IPS-NIHi11 (cell line): ENCODE measurements at regions not wholly inside any gene's neighbourhood (a gene's known extent, or its start where the extent isn't known, plus 50 kb on each side); places are given as distances from the start of the nearest gene placed in this dataset.
A peak's percentile ranks its signal among the peaks of the same experiment; 100 is the strongest.

Experiments
- DNase-seq: peaks from one replicate; pipeline ENCODE4 v3.0.0; 2012; ENCODE audit warnings: mixed read lengths, low spot score

DNA sequence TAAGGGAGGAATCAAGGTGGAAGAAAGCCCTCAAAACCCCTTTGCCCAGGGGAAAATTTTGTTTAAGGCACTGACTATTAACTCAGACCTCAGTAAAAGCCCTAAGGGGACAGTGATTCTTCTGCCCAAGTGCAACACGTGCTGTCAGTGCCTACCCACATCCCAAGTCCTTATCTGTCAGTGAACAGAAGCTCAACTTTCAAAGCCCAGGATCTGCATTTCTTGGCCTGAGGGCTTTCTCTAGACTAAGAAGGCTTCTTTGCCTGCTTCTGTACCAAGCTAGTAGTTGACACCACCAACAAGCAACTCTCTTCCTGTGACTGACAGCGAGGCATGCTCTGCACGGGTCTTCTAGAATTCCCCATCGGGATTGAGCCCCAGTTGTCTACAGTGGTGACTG is 416.0 kb upstream of the SPTLC3 start:
- no peak for DNase-seq

DNA sequence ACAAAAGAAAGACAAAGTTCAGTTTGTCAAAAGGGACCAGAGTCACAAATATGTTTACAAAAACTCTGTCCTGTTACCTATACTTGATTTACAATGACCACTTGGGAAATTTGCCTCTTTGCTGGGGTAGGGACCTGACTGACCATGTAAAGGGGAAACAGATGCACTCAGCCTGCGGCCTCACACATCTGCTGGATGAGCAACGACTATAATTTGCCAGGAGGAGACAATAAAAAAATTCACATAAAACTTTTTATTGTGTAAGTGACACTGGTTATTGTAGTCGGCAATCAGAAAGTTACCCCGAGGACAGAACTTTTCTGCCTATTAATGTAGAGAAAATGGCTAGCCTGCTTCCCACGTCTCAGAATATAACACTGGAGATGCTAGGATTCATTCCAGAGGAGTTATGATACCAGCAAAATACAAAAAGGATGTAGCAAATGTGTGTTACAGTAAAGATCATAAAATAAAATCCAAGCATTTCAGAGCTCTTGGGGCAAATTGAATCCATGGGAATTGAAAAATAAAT is 415.4 kb upstream of the SPTLC3 start:
- DNase-seq: no peak

DNA sequence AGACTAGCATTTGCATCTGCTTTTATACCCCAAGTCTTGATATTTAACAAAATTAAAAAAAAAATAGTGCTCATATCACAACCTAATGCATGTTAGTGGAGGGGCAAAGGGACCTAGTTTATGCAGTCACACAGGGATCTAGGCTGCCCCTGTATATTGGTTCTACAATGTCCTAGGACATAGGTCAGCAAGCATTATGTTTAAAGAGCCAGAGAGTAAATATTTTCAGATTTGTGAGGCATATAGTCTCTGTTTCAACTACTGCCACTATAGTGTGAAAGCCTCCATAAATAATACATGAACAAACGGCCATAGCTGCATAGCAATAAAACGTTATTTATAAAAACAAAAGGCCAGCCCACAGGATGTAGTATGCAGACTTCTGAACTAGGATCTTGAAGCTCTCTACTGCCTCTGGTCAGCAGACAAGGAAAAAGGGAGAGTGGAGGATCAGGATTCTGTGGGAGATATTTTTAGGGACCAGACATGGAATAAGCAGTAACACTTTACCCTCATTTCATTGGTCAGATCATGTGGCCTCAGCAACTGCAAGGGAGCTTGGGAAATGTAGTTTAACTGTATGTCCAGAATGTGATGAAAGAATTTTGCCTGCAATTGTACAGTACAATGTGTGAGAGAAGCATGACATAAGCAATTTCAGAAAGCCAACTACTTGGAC is 414.2 kb upstream of the SPTLC3 start:
- DNase-seq: peak; percentile 42

DNA sequence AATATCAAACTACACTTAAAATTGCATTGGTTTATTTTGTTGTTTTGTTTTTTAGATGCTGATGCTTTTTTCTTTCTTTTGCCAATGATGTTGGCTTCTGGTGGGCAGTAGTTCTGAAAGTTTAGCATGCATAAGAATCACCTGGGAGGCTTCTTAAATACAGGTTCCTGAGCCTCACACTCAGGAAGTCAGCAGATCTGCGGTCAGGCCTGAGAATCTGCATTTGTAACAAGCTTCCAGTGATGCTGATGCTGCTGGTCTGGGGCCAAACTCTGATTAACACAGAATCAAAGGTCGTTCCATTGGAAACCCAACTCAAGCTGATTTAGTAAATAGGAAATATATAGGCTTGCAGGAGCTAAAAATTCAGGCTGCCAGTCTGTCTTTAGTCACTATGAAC is 412.9 kb upstream of the SPTLC3 start:
- no peak for DNase-seq

DNA sequence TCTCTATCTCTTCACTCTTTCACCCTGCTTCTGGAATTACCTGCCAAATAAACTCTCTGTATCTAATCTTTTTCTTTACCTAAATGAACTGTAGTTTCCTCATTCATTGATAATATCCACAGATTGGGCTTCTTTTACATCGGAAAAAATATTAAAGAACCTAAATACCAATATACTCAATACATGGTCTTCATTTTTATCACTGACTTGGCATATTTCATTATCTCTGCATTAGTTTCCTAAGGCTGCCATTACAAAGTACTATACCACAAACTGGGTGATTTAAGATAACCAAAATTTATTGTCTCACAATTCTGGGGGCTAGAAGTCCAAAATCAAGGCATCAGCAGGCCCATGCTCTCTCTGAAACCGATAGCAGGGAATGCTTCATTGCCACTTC is 411.9 kb upstream of the SPTLC3 start:
- no peak for DNase-seq

DNA sequence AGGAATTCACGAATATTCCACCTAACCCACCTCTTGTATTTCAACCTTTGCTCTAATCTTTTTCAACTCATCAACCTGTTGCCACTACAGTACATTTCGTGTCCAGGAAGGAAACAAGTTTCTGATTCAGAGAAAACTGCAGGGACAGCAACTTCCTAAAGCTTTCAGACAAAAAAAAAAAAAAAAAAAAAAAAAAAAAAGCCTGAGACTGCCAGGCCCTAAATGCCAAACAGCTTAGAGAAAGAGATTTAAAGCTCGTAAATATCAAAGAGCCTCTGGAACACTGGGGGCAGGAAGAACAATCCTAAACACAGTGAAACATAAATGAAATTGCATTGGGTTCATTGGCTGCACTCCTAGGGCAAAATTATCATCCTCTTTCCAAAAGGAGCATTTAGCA is 411.2 kb upstream of the SPTLC3 start:
- no peak for DNase-seq

DNA sequence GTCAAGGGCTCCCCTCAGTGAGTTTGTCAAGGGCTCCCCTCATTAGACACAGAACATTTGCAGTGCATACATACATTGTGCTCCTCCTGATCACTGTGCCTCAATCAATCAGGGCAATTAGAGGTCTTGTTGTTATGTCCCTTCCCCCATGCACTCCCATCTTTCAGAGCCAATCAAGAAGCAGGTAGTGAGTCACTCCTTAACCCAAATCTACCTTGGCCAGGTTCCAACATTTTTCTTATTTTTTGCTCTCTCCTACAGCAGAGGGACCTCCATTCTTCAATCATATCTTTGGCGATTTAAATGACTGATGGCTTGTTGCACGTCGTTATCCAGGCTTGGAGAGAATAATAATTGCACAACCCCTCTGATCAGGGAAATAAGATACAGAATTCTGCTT is 409.9 kb upstream of the SPTLC3 start:
- no peak for DNase-seq

DNA sequence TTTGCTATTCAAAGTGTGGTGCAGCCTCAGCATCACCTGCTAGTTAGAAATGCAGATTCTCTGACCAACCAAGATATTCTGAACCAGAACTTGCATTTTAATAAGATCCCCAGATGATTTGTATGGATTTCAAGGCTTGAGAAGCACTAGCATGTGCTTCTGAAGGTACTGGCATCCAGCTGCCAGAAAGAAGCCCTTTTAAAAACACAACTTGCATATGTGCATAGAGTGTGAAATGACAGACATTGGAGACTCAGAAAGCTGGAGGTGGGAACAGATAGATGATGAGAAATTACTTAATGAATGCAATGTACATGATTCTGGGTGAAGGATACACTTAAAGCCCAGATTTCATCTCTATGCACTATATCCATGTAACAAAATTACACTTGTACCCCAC is 409.3 kb upstream of the SPTLC3 start:
- DNase-seq: no peak

DNA sequence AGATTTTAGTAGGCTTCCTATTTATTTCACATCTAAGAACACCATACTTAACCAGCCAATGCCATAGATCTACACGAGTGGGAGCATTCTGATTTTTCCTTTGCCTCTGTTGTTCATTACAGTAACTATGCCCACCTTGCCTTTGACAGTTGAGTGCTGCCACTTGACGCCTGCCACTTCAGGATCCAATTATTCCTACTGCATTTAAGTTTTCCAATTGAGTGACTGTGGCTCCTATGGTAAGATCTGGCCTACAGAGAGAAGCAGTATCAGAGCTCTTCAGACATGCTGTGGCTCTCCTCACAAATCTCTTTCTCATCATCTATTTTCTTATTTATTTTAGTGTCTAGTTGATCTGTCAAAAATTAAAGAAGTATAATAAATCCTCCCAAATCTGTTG is 403.0 kb upstream of the SPTLC3 start:
- DNase-seq: no peak

DNA sequence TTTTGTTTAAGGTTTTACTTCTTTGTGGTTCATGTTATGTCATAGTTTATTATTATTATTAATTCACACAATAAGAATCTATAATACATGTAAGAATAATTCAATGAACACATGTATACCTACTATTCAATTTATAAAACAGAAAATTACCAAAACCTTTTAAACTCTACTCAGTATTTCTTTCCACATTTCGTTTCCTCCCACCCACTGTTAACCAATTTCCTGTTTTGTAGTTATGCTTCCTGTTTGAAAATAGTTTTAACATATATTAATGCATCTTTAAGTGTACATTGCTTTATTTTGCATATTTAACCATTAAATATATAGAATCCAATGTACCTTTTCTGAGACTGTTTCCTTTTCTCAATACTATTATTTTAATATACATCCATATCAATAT is 397.9 kb upstream of the SPTLC3 start:
- no peak for DNase-seq

DNA sequence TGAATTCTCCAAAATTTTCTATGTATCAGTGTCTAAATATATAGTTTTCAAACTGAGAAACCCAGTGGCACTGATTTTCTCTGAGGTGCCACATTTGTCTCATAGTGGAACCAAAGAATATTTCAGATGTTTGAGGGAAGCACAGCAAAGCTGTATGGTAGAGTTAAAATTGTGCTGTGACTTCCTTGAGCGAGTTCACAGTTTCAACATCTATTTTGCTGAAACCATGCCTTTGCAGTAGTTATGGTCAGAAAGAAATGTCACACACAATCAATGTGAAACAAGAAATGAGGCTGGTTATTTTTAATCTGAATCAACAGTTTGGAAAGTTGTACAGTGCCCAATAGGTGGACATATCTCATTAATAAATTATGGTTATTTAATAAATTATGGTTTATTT is 394.0 kb upstream of the SPTLC3 start:
- DNase-seq: no peak

DNA sequence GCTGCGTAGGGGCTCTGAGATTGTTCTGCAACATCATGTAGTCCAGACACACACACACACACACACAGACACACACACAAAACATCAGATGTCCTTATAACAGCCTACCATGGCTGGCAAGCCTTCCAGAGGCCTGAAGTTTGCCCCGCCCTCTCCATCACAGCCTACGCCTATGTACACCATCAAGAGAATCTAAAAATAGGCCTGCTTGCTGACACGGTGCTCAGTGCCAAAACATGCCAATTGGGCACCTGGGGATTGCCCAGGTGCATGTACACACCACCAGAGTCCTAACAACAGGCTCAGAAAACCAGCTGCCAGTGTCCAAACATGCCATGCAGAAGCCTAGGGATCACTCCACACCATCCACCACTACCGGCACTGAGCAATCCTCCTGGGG is 391.7 kb upstream of the SPTLC3 start:
- no peak for DNase-seq

DNA sequence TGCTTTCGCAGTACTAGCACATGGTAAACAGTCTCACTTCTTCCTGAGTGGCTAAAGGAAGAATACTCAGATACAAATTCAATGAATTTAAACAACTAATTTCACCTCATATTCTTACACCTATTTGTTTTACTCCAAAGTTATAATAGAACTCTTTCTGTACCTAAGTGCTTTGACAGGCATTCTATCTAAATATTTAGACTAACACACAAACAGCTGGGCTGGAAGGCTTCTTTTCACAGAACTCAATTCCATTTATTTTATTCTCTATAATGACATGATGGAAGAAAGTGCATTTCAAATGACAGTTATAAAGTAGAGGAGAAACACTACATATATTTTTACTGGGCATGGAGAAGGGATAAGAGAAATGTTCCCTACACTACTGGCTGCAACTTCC is 384.9 kb upstream of the SPTLC3 start:
- DNase-seq: no peak

DNA sequence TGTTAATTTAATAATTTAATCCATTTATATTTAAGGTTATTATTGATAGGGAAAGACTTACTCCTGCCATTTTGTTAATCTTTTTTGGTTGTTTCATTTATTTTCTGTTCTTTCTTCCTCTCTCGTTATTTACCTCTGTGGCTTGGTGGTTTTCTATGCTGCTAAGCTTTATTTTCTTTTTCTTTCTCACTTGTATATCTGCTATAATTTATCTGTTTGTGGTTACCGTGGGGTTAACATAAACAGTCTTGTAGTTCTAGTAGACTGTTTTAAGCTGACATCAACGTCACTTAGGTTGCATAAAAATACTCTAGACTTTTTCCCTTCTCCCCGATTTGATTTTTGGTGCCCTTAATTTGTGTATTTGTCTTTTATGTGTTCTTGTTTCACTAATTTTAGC is 381.3 kb upstream of the SPTLC3 start:
- DNase-seq: no peak

DNA sequence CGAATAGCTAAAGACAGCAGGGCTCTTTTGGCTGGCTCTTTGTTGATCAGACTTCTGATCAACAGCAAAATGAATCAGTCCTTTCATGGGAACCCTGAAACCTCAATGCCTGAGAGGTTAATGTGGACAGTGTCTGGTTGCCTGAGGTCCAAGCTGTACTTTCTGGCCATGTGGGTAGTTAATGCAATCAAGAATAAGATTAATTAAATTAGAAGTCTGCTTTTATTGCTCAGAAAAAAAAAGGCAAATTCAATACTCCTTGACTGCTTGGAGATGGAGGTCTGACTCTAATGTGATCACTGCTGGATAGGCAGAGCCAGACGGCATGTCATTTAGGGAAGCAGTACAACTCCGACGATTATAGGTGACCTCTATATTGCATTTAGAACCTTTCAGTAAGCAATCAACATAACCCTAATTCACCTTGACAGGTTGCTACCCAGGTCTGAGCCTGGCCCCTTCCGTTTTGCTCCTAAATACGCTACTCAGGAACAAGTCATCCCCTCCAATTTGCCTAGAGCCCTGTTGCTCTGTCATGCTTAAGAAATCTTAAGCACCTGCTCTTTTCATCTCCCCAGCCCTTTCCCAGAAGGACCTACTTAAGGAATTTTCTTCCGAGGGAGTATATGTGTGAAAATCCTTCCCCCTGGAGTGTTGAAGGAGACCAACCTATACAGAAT is 370.0 kb upstream of the SPTLC3 start:
- no peak for DNase-seq

DNA sequence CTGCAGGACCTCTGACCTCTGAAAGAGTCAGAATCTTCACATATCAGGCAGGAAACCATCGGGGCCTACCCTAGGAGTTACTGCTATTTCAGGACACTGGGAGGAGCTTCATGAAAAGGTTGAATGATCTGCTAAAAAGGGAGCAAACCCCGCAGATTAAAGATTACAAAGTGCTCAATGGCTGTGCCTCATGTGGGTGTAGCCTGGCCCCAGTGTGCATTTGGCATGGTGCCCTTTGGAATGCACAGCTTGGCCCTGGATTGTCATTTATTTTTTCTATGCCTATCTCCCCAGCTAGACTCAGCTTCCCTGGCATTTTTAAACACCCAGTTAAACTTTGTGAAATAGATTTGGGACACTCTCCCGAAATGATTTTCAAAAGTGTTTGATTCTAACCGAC is 368.5 kb upstream of the SPTLC3 start:
- DNase-seq: no peak

DNA sequence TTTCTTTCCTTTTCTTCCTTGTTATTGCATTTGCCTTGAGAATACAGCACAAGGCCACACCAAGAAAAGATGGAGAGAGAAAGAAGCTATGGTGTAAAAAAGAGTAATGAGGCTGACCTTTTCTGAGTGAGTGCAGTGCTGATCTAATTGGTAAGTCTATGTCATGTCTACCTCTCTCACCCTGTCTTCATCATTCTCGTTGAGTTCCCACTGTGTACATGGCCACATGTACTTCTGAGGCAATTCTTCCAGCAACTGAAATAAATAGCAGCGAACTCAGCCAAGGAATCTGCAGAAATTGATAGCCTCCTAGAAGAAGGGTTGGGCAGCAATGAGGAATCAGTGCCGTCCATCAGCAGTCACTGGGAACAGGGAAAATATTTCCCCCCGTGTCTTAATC is 367.2 kb upstream of the SPTLC3 start:
- DNase-seq: no peak

DNA sequence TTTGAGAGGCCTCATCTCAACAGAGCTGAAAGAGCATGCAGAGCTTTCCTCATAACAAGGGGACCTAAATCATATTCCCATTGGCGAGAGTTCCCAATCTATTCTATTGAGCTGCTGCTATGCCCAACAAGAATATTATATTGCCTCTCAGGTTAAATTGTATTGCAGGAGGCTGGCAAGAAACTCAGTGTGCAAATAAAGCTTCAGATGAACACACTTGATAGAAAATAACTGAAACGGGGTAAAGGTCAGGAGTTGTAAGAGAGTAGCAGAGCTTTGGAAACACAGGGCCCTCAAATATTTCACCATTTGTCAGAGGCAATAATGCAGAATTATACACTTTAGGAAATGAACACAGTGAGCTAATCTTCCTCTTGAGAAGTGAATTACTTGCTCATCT is 364.3 kb upstream of the SPTLC3 start:
- no peak for DNase-seq

DNA sequence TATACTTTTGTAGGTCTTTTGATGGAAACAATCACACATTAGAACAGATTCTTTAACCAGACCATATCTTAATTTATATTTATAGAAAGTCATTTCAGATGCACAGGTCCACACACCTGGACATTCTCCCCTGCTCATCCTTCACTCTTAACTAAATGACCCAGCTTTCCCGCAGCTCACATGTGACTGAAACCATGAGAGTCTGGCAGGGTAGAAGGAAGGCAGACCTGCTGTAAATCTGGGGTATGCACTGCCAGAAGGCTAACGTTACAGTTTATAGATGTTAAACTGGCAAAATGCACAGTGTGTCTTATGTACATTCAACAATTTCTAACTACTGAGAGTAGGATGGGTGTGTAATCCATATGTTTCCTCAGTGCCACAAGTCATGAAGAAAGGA is 359.5 kb upstream of the SPTLC3 start:
- no peak for DNase-seq

DNA sequence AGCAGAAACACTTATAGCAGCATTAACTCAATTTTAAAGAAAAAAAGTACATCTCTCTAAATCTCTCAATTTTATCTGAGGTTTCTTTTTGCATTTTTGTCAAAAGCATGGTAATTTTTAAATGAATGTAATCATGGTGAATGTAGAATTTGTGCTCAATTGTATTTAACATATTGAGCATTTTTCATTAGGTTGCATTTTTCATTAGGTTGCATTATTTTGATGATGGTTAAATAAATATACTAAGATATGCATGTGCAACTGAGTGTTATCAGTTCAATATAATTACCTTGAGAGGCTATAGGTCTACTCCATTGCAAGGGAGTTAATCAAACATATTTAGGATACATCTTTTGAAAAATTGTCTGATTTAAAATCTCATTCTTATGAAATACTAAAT is 355.1 kb upstream of the SPTLC3 start:
- DNase-seq: no peak

DNA sequence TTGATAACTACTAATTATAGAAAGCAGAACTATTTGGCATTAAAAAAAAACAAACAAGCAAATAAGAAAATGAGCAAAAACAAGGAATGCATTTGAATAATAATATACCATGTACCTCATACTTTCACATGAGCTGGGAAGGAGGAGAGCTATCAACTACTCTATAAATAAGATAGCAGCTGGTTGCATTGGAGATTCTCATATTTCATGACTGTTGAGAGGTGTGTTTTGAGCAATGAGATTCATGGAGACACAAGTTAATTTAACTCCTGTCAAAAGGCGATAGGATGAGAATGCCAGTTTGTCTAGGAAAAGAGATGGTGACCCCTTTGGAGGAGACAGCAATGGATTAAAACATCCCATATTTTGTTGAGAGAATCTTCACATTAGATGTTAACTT is 348.8 kb upstream of the SPTLC3 start:
- no peak for DNase-seq

DNA sequence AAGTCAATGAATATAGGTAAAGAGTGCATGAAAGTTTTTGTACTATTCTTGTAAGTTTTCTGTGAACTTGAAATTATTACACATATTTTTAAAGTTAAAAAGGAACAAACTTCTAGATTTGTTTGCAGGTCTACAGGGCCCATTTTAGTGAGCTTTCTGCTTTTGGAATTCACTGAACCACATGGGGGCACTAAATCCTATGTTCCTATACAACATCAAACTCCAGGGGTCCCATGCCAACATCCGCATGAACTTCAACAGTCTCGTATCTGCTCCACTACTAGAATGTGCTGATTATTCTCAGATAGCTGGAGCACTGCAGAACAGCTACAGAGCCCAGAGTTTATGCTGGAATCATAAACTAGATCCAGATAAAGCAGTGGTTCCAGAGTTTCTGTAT is 347.9 kb upstream of the SPTLC3 start:
- DNase-seq: peak; percentile 51

DNA sequence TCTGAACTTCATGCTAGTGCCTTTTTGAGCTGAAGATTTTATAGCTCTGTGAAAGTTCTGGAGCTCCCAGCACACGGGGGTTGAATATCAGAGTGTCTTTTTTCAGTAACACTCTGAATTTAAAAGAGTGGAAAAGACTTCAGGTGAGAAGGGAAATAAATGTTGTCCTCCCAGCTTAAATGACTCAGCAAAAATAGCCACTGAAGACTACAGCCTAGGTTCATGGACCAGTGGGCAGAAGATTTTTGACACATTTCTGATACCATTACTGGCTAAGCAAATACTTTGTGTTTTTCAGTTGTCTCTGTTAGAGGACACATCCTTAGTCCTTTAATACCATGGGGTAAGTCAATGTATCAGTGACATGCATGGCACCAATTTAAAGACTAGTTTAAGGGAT is 338.5 kb upstream of the SPTLC3 start:
- no peak for DNase-seq

DNA sequence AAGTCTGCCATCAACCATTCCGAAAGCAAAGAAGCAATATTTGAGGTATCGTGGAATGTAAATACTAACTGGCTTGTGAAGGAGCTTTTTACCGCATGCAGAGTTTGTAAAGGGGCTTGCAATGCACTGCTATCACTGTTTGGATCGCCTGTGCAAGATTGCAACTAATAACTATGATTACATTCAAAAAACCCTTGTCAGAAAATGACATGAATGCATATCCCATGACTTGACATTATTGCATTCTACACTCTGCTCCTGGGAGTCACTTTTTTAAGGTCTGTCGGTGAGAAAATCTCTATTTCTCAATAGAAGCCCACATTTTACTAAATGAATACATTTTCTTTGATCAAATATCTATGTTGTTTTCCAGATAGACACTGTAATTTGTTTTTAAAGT is 335.4 kb upstream of the SPTLC3 start:
- no peak for DNase-seq
